ENCODE measurements at regions not wholly inside any gene's neighbourhood (a gene's known extent, or its start where the extent isn't known, plus 50 kb on each side); places are given as distances from the start of the nearest gene placed in this dataset.

- TF ChIP-seq ZBTB11 (CRISPR knock-in tag; IDR thresholded peaks at IDR 0.05) (no peak), MEF2A (IDR thresholded peaks at IDR 0.05; ENCODE audit: insufficient read depth, low read depth, low read length) (no peak), TARDBP (IDR thresholded peaks at IDR 0.05; ENCODE audit: borderline replicate concordance) (no peak), GATAD2B (conservative IDR thresholded peaks at IDR 0.05; ENCODE audit: low read depth) (0 out of 2 replicates have a peak, but pooled peaks have one; percentile 21), IRF5 (IDR thresholded peaks at IDR 0.05; ENCODE audit: borderline replicate concordance) (no peak), ZBED1 (IDR thresholded peaks at IDR 0.05; ENCODE audit: borderline replicate concordance) (peak; percentile 71; the same call in 1 of the 2 replicates), HDAC2 (IDR thresholded peaks at IDR 0.05) (no peak), SRF (IDR thresholded peaks at IDR 0.05; ENCODE audit: low read depth in 2 of 2, low read length in 2 of 2) (no peak), ELK1 (IDR thresholded peaks at IDR 0.05; ENCODE audit: low read depth, low read length) (no peak), EP300 (IDR thresholded peaks at IDR 0.05; ENCODE audit: borderline replicate concordance in 1 of 2, control insufficient read depth in 1 of 2, low read depth in 2 of 2, low read length in 2 of 2) (peak in 1 of 2 experiments; percentile 32; a peak in 1 of 4 replicates), CHD4 (IDR thresholded peaks at IDR 0.05) (no peak), ZNF592 (IDR thresholded peaks at IDR 0.05) (no peak), CEBPZ (IDR thresholded peaks at IDR 0.05; ENCODE audit: low read depth, low read length) (no peak), RB1 (IDR thresholded peaks at IDR 0.05; ENCODE audit: borderline replicate concordance) (no peak), WRNIP1 (IDR thresholded peaks at IDR 0.05; ENCODE audit: borderline replicate concordance, low read depth, low read length) (no peak), ZNF217 (IDR thresholded peaks at IDR 0.05) (0 out of 2 replicates have a peak, but pooled peaks have one; percentile 62)
Observed at GRCh38 chr6:25138233-25138933, 140.8 kb upstream of the CARMIL1 start (continued).

Measured in GM12878 (cell line).